GM18909 (cell line): ENCODE measurements at regions not wholly inside any gene's neighbourhood (a gene's known extent, or its start where the extent isn't known, plus 50 kb on each side); places are given as distances from the start of the nearest gene placed in this dataset.
"Not testable (repeated sequence)": the region's sequence is repeated elsewhere in the genome, so short reads cannot be mapped to it uniquely, and the experiment has no call there.

ENCODE experiments used
- ATAC-seq: cut with Tn5 transposase; IDR thresholded peaks from one replicate; pipeline ENCODE4 v1.9.1; 2021; ENCODE audit warnings: mild to moderate bottlenecking; ENCODE audit not compliant: unreplicated experiment, poor library complexity

- no peak for ATAC-seq
Measured at GRCh38 chr4:66876946-66877345, 668.4 kb downstream of the CENPC start.

DNA sequence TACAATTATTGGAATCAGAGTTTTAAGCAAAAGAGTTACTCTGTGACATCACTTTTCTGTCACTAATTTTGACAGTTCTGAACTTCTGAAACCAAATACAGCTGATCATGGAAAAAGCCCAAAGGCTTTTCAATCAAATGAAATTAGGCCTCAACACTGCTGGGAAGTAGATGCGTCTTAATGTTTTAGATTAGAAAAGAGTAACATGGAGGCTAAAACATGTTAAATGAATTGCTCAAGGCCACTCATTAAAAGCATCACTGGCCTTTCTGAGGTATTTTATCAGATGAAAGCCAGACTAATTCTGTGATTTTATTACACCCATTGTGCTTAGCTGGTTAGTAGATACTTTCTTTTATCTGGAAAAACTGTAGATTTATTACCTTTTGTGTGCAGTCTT is 672.6 kb downstream of the CENPC start:
- ATAC-seq, result no peak

GRCh38 chr4:66863481-66863880 is 681.8 kb downstream of the CENPC start:
- ATAC-seq, result no peak

DNA sequence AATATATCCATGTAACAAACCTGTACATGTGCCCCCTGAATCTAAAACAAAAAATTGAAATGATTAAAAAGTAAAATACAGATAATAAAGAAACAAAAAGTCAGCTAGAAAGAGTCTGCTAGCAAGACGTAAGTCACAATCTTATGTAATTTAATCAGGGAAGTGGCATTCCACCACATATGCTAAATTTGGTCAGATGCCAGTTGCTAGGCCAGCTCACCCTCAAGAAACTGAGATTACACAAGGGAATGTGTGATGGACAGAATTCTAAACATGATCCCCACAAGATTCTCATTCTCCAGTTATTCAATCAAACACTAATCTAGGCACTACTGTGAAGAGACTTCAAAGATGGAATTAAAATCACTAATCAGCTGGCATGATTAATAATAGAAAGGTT is 689.3 kb downstream of the CENPC start:
- no peak for ATAC-seq

DNA sequence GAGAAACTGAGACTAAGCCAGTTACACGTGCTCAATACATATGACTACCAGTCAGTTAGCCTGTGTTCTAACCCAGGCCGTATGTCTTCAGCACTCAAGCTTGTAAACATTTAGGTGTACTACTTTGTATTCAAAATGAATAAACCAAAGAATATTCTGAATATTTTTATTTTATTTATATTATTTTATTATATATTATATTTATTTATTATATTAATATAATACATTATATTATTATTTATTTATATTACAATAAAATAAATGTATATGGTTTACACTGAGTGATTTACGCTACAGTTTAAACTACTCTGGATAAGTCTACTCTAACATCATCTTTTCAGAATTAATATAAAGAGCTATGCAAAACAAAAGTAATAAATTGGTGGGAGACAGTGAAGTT is 691.5 kb downstream of the CENPC start:
- no peak for ATAC-seq

DNA sequence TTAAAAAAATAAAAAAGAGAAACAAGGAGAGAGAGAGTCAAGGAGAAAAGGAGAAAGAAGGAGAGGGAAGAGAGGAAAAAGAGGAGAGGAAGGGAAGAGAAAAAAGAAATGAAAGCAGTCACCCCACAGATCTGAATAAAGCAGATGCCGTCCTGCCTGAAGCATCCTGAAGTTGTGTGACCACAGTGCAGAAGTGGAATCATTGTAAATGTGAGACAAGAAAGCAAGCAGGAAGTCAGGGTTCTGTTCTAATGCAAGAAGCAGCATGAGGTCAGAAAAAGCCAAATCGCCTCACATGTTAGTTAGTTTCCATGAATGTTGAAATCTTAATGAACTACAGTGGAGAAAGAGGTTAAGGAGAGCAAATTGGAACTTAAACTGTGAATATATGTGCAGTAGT is 692.5 kb downstream of the CENPC start:
- no peak for ATAC-seq

DNA sequence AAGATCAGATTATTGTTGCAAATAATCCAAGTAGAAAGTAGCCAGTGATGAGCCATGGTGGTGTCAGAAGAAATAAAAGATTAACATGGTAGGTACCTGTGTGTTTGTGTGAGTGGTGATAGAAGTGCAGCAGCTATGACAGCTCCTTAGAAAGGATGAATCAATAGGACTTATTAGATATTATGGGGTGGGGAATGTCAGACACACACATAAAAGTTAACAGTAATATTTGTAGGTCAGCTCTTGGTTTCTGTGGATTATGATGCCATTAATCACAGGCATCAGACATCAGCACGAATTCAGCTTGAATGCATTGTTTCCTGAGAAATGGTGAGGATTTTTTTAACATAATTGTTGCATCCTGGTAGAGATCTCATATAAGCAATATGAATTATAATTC is 695.7 kb downstream of the CENPC start:
- no peak for ATAC-seq

GRCh38 chr4:66842724-66843088 is 702.6 kb downstream of the CENPC start:
- no peak for ATAC-seq

GRCh38 chr4:66842026-66842723 is 703.1 kb downstream of the CENPC start:
- no peak for ATAC-seq

- ATAC-seq, result no peak
Measured at GRCh38 chr4:66840178-66840577, 705.1 kb downstream of the CENPC start.

DNA sequence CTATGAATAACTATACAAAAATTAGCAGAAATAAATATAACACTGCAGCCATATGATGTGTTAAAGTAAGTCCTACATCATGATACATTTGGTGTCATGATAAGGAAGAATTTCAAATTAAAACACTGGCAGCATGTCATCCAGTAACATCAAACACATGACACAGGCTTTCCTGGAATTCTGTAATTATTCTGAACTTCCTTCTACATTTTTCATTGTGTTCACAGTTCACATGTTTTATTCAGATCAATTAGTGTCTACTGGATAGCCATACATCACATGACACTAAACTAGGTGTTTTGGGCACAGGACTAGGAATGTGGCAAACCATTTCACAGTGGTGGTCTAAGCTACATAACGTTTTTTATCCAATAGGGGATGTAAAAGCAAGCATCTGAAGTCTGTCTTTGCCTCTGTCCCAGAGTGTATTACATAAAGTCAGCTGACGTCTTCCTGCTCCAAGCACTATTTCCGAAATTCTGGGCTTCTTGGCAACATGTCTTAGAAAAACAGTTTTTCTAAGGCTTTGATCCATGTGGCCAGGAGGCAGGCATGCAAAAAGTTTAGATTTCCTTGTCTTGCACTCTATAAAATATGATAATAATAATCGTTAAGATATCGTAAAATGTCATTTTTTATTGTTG is 707.9 kb downstream of the CENPC start:
- ATAC-seq, result no peak

DNA sequence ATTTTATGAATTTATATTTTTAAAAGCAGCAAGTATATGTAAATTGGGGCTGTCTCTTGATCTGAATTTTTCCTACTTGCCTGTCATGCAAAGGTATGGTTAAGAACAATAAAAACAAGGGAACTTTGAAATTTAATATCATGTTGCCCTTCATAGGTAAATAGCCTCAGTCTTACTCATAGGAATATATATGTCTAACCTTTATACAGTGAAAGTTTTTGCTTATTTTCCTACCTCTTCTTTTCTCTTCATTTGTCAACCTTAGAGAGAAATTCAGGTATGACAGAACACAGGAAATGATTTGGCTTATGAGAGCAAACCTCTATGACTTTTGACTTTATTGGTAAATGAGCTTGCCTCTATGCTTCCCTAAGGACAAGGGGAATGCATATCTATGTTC is 716.0 kb downstream of the CENPC start:
- no peak for ATAC-seq

GRCh38 chr4:66820681-66821080 is 724.6 kb downstream of the CENPC start:
- ATAC-seq, result no peak

DNA sequence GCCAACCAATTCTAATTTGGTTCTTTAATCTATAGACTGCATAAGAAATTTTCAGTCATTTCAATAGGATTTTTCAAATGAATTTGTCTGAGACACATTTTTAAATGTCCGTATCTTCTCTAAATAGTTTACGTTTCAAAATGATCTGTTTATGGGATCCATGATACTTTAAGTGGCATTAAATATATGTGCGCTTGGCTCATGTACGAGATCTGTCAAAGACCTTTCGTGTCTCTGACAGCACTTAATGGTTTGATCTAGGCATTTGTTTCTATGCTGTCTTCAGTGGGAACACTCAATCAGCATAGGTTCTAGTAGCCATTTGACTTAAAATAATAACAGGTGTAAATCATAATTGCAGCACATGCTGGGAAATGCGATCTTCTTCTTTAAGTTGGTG is 731.0 kb downstream of the CENPC start:
- no peak for ATAC-seq

GRCh38 chr4:66805582-66805981 is 739.7 kb downstream of the CENPC start:
- ATAC-seq, result no peak

DNA sequence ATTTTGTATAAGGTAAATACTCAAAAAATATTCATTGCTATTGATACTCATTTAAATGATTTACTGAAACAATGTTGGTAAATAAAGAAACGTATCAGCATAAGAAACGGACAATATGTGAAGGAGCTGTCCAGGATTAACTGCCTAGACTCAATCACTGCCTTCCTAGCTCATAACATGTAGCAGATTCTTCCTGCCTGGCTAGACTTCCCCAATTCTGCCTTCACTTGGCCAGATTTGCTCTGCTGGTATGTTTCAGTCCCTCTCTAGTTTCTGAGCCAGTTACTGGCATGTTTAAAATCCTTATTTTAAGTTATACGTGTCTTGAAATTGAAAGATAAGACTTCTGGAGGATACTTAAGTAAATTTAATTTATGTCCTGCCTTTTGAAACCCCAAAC is 740.3 kb downstream of the CENPC start:
- ATAC-seq, result no peak

- no peak for ATAC-seq
Measured at GRCh38 chr4:66797608-66798007, 747.7 kb downstream of the CENPC start.

DNA sequence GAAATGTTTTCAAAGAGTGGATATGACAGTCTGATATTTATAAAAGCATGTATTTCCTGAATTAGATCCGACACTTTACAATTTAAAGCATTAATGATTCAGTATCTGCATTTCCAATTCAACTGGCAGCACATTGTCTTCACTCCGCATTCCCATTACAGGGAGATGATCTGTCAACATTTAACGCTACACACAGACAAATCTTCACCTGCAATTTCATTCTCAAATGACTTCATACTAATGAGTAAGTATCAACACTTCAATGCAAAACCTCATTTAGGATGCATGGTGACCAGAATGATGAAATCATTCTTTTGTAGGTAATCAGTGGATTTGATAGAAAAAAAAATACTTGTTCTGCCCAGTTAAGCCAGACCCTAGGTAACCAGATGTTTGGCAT is 749.6 kb downstream of the CENPC start:
- no peak for ATAC-seq

- ATAC-seq, result no peak
Measured at GRCh38 chr4:66794390-66795034, 750.8 kb downstream of the CENPC start.

DNA sequence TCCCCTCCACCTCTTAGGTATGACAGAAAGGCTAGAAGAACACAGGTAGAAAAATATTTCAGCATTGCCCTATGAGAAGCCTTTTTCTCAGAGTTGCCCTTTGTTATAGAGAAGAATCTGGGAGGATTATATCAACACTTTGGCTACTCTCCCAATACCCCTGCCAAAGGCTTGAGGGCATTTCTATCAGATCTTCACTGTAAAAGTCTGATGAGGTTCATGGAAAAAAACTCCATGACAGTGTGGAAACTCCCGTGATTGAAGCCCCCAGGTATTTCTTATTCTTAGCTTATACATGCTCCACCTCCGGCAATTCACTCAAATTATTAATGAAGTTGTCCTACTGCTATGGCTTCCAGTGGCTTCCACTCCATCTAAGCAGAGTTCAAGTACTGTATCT is 753.6 kb downstream of the CENPC start:
- ATAC-seq, result no peak

DNA sequence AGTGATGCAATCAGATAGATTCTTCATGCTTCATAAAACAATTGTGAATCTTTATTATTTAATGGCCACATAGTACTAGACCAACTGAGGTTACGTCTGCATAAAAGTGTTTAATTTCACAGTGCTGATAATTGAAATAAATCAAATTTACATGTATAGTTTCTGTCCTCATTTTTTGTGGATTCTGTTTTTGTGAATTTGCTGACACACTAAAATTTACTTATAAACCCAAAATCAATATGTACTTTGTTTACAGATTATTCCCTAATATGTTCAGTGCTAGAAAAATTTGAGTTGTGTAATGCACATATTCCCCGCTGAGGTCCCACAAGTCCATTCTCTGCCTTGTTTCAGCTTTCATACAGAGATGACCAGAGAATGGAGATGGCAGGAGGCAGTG is 759.8 kb downstream of the CENPC start:
- no peak for ATAC-seq

- not testable (repeated sequence) for ATAC-seq
Measured at GRCh38 chr4:66782751-66783150, 762.6 kb downstream of the CENPC start.
